ENCODE measurements at regions not wholly inside any gene's neighbourhood (a gene's known extent, or its start where the extent isn't known, plus 50 kb on each side); places are given as distances from the start of the nearest gene placed in this dataset.

GRCh38 chr14:50023671-50024490 lies 92.5 kb downstream of the VCPKMT start:
- TF ChIP-seq CTCF (IDR thresholded peaks at IDR 0.05) (no peak), POLR2A (IDR thresholded peaks at IDR 0.05) (no peak)

All from heart left ventricle (tissue), 13 donors.